GM19351 (cell line): ENCODE measurements at regions not wholly inside any gene's neighbourhood (a gene's known extent, or its start where the extent isn't known, plus 50 kb on each side); places are given as distances from the start of the nearest gene placed in this dataset.

ENCODE experiments used
- ATAC-seq: cut with Tn5 transposase; IDR thresholded peaks from one replicate; pipeline ENCODE4 v1.9.1; 2021; ENCODE audit warnings: mild to moderate bottlenecking, moderate library complexity; ENCODE audit not compliant: unreplicated experiment

- no peak for ATAC-seq
These were observed 355.2 kb downstream of the HAPSTR1 start for GRCh38 chr16:9446471-9447194.

- ATAC-seq, result no peak
These were observed 355.7 kb downstream of the HAPSTR1 start for GRCh38 chr16:9447195-9447551.

DNA sequence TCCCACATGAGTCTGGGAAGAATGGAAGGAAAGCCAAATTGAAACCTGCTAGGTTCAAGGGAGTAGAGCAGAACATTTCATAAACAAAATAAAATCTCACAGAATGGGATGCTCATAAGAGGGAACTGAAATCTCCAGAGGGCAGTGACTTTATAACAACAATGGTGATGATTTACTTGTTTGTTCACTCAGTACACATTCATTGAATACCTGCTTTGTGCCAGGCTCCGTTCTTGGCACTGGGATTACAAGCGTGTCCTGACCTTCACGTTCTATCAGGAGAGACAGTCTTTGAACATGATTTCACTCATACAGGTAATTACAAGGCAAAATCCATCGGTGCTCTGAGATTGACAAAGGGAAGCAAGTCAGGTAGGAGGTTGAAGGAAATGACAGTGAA, 356.3 kb downstream of the HAPSTR1 start:
- no peak for ATAC-seq

DNA sequence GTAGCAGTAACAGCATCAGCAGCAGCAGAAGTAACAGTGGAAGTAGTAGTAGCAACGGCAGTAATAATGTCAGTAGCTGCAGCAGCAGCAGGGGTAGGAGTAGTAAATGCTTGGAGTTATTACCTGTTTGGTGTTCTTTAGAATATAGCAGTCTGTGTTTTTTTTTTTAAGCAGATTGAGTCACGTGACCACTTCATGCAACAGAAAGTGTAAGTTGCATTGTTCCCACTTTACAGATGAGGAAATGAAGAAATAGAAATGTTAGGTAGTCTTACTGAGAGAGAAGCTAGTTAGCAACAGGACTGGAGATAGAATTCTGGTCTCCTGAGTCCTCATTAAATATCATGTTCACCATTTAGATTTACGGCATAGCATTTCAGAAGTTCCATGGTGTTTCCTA, 358.2 kb downstream of the HAPSTR1 start:
- no peak for ATAC-seq

GRCh38 chr16:9457215-9457614, 365.8 kb downstream of the HAPSTR1 start:
- no peak for ATAC-seq

GRCh38 chr16:9458816-9459215, 367.4 kb downstream of the HAPSTR1 start:
- no peak for ATAC-seq

DNA sequence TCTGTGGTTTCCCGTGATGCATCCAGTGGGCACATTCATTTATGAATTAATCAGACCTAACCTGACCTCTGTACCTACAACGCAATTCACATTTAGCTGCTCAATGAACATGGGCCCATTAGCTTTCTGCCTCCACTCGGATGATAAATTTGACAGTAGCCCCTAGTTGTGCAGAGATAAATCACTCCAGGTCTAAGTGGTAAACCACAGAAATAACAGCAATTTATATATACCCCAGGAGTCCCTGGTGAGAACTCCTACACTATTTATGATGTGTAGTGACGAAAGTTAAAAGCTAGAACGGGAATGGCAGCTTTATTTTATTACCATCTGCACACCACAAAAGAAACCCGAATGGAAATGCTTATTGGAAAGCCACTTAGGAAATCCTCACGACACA, 371.5 kb downstream of the HAPSTR1 start:
- no peak for ATAC-seq

GRCh38 chr16:9463461-9463860, 372.0 kb downstream of the HAPSTR1 start:
- no peak for ATAC-seq

- no peak for ATAC-seq
These were observed 373.7 kb downstream of the HAPSTR1 start for GRCh38 chr16:9465161-9465560.

DNA sequence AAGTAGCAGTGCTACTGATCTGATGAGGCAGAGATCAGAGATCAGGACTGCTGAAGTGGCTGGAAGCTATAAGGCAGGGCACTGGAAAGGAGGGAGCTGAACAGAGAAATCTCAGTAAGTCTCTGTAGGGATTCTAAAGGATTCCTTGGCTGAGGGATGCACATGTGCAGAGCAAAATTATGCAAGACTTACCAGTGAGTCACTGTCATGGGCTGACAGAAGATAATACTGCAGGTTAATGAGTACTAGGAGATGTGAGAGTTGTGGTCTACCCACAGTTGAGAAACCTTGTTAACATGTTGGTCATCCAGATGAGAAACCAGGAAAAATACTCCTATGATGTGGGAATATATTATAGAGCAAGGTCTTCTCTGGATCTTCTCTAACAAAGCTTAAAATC, 378.1 kb downstream of the HAPSTR1 start:
- ATAC-seq, result no peak

DNA sequence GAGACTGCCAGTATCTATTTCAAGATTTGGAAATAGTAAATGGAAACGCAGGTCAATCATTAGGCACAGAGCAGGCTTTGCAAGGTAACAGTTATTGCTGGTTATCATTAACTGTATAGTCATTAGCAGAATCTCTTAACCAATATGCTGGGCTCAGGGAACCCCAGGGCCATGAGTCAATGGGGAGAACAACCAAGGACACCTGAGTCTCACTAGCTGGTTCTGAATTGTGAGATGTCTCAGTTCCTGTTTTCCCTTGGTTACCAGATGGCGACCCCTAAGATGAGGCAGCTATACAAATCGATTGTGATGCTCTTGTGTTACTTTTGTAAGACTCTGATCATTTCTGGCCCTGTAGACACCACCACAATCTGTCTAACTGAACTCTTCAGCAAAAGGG, 385.3 kb downstream of the HAPSTR1 start:
- ATAC-seq, result no peak

- ATAC-seq, result no peak
These were observed 387.6 kb downstream of the HAPSTR1 start for GRCh38 chr16:9479008-9479407.

GRCh38 chr16:9480503-9480902, 389.1 kb downstream of the HAPSTR1 start:
- no peak for ATAC-seq

- no peak for ATAC-seq
These were observed 390.6 kb downstream of the HAPSTR1 start for GRCh38 chr16:9481747-9482730.

DNA sequence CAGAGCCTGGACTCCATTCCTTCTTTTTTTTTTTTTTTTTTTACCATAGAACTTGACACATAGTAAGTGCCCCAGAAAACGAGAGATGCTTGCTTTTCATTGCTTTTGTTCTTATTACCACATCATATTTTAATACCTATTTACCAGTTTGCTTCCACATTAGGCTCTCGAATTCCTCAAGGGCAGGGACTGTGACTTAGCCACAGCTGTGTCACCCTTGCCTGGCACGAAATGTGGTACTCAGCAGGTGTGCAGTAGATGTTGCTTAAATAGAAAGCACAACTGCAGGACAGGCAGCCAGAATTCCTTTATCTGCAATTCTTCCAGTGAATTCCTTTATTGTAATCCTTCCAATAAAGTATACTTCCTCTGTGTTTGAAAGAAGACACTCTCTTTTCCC, 393.0 kb downstream of the HAPSTR1 start:
- no peak for ATAC-seq

DNA sequence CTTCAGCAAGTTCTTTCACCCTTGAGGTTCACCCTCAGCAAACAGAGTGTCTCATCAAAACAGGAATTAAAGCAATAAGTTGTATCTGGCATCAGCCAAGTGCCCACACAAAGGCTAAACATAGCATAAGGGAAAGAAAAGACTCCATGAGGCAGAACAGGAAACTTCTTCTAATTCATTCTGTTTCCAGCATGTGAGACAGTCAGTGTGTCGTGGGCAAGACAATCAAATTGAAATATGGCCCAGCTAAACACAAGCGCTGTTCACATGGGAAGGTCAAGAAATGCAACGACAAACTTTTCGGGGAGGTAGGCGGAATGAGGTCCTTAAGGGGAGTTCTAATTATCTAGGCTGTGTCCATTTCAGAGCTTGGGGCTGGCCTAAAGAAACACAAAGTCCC, 393.4 kb downstream of the HAPSTR1 start:
- no peak for ATAC-seq

DNA sequence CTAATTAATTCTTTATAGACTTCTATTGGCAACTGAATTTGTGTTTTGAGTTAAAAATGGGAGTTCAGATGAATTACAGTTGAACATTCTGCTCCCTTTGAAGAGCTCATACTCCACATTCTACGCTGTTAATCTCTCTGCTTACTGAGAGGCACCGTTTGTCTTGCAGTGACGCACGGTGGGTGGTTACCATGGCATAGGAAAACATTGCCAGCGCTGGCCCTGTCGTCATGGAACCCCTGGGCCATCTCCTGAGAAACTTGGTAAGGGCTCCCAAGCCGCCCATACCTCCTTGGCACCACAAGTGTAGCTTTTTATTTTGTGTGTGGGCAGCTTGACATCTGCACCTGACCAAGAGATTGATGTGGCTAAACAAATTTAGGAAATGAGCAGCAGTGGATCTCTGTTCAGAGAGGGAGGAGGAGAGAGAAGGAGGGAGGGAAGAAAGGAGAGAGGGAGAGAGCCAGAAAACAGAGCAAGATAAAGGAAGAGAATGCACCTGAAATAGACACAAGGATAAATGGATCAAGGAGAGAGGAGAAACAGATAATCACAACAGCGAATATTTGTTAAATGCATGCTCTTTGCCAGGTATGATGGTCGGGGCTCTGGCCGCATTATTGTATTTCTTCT, 398.5 kb downstream of the HAPSTR1 start:
- no peak for ATAC-seq

GRCh38 chr16:9495824-9496223, 404.4 kb downstream of the HAPSTR1 start:
- ATAC-seq, result no peak

GRCh38 chr16:9497750-9498149, 406.3 kb downstream of the HAPSTR1 start:
- no peak for ATAC-seq

- no peak for ATAC-seq
These were observed 408.6 kb downstream of the HAPSTR1 start for GRCh38 chr16:9499941-9500593.

GRCh38 chr16:9500872-9501271, 409.4 kb downstream of the HAPSTR1 start:
- ATAC-seq, result no peak
